SH-SY5Y (cell line): ENCODE measurements at regions not wholly inside any gene's neighbourhood (a gene's known extent, or its start where the extent isn't known, plus 50 kb on each side); places are given as distances from the start of the nearest gene placed in this dataset.

Source experiments
- GATA2 ChIP-seq: IDR thresholded peaks from 2 replicates; pipeline ENCODE4 v1.6.1; 2011; ENCODE audit warnings: mild to moderate bottlenecking, low read depth, low read length
- GATA3 ChIP-seq: IDR thresholded peaks from 2 replicates; pipeline ENCODE4 v1.6.1; 2011; ENCODE audit warnings: low read depth, mild to moderate bottlenecking, low read length, moderate library complexity

- TF ChIP-seq GATA3 (no peak), GATA2 (no peak)
Measured at GRCh38 chr1:60878323-60878722, 204.0 kb upstream of the NFIA start.
